ENCODE measurements at regions not wholly inside any gene's neighbourhood (a gene's known extent, or its start where the extent isn't known, plus 50 kb on each side); places are given as distances from the start of the nearest gene placed in this dataset.

DNA sequence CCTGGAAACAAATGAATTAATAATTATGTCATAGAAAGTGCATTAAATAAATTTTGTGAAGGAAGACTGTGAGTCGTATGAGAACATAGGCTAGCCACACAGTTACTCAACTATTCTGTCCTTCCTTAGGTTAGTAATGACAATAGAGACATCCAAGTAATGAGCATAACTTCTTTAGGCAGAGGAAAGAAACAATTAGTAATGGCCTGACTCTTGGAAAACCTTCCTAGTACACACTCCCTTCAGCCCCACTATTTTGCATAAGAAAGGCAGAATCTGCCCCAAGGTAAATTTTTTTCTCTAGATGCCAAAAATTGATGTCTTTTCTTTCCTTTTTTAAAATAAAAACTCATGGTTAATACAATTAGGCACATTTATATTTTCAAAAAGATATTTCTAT, 1619.0 kb upstream of the WWC1 start:
- Mint-ChIP-seq H3K36me3 (no peaks in the 10 kb centered on the region), H3K9me3 (peaks cover 2 to 14% (median 8%) of the 10 kb centered on the region in 7 donors), H3K27ac (no peak overlapping the region), H3K4me1 (no peaks in the 10 kb centered on the region), H3K27me3 (ENCODE audit: low read depth in 3 of 3) (peaks cover 0 to 2% (median 0%) of the 10 kb centered on the region in 3 donors), H3K4me3 (no peak overlapping the region)
- no peaks in the 10 kb centered on the region for H4K20me1 ChIP-seq (ENCODE audit: insufficient read depth, low read length)
- H3K4me3 ChIP-seq (replicated peaks in 1 of 3; ENCODE audit: low read depth in 2 of 3, low read length in 3 of 3), result no peak overlapping the region
- no CpG with 5 or more reads among the region's 1 CpG for WGBS (ENCODE audit: insufficient coverage)
- no peak overlapping the region for H2AFZ ChIP-seq (ENCODE audit: insufficient read depth, low read depth, low read length, poor library complexity, severe bottlenecking)
- H3K27me3 ChIP-seq (ENCODE audit: control insufficient read depth in 2 of 2, insufficient read depth in 2 of 2, low read length in 2 of 2), result no peaks in the 10 kb centered on the region
- H3K79me2 ChIP-seq (ENCODE audit: insufficient read depth, low read length), result no peaks in the 10 kb centered on the region
- no peak for DNase-seq
- no peak overlapping the region for H3K4me2 ChIP-seq (replicated peaks; ENCODE audit: extremely low read depth, low read length, poor library complexity, severe bottlenecking)
- peaks cover 12% of the 10 kb centered on the region in 2 donors for H3K9me3 ChIP-seq (replicated peaks in 1 of 2; ENCODE audit: control insufficient read depth in 1 of 2, insufficient read depth in 1 of 2, low read length in 2 of 2)
- H3K36me3 ChIP-seq (replicated peaks in 1 of 2; ENCODE audit: control insufficient read depth in 1 of 2, insufficient read depth in 2 of 2, low read length in 2 of 2), result no peaks in the 10 kb centered on the region
- intact Hi-C loops (cut with micrococcal nuclease), result no loop called here
- TF ChIP-seq, protein P1, sequence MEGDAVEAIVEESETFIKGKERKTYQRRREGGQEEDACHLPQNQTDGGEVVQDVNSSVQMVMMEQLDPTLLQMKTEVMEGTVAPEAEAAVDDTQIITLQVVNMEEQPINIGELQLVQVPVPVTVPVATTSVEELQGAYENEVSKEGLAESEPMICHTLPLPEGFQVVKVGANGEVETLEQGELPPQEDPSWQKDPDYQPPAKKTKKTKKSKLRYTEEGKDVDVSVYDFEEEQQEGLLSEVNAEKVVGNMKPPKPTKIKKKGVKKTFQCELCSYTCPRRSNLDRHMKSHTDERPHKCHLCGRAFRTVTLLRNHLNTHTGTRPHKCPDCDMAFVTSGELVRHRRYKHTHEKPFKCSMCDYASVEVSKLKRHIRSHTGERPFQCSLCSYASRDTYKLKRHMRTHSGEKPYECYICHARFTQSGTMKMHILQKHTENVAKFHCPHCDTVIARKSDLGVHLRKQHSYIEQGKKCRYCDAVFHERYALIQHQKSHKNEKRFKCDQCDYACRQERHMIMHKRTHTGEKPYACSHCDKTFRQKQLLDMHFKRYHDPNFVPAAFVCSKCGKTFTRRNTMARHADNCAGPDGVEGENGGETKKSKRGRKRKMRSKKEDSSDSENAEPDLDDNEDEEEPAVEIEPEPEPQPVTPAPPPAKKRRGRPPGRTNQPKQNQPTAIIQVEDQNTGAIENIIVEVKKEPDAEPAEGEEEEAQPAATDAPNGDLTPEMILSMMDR (IDR thresholded peaks at IDR 0.05), result no peak
- H3K9ac ChIP-seq (ENCODE audit: insufficient read depth, low read length, poor library complexity, severe bottlenecking), result no peak overlapping the region
- H3K27ac ChIP-seq (ENCODE audit: low read depth in 1 of 2, low read length in 2 of 2), result no peak overlapping the region
- no peaks in the 10 kb centered on the region for H3K4me1 ChIP-seq (ENCODE audit: control insufficient read depth in 1 of 2, insufficient read depth in 2 of 2, low read length in 2 of 2)

DNA sequence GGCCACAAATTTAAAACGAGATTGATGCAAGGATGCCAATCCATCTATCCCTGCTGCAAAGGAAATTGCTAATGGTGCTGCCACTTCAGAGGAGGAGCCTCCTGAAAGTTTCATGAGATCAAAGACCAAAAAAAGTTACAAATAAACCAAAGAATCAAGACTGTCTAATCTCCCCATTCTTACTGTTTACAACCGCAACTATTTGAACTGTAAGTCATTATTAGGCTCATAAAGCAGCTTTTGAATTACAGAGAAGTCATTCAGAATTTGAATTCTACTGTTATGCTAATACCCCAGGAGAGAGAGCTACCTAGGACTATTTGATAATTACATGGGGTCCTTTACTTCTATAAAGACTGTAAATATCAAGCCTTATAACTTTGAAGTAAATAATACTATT, 1613.6 kb upstream of the WWC1 start:
- Mint-ChIP-seq H3K36me3 (no peaks in the 10 kb centered on the region), H3K4me3 (no peak overlapping the region), H3K4me1 (no peaks in the 10 kb centered on the region), H3K9me3 (peaks cover 5 to 19% (median 11%) of the 10 kb centered on the region in 7 donors), H3K27ac (no peak overlapping the region), H3K27me3 (ENCODE audit: low read depth in 3 of 3) (peaks cover 0 to 2% (median 1%) of the 10 kb centered on the region in 3 donors)
- Histone ChIP-seq H3K27me3 (ENCODE audit: control insufficient read depth in 2 of 2, insufficient read depth in 2 of 2, low read length in 2 of 2) (no peaks in the 10 kb centered on the region), H4K20me1 (ENCODE audit: insufficient read depth, low read length) (no peaks in the 10 kb centered on the region), H3K36me3 (replicated peaks in 1 of 2; ENCODE audit: control insufficient read depth in 1 of 2, insufficient read depth in 2 of 2, low read length in 2 of 2) (no peaks in the 10 kb centered on the region), H3K79me2 (ENCODE audit: insufficient read depth, low read length) (no peaks in the 10 kb centered on the region), H3K9ac (ENCODE audit: insufficient read depth, low read length, poor library complexity, severe bottlenecking) (no peak overlapping the region), H3K27ac (ENCODE audit: low read depth in 1 of 2, low read length in 2 of 2) (no peak overlapping the region), H3K9me3 (replicated peaks in 1 of 2; ENCODE audit: control insufficient read depth in 1 of 2, insufficient read depth in 1 of 2, low read length in 2 of 2) (peaks cover 8 to 13% of the 10 kb centered on the region in 2 donors), H3K4me2 (replicated peaks; ENCODE audit: extremely low read depth, low read length, poor library complexity, severe bottlenecking) (no peak overlapping the region), H3K4me1 (ENCODE audit: control insufficient read depth in 1 of 2, insufficient read depth in 2 of 2, low read length in 2 of 2) (no peaks in the 10 kb centered on the region), H2AFZ (ENCODE audit: insufficient read depth, low read depth, low read length, poor library complexity, severe bottlenecking) (no peak overlapping the region), H3K4me3 (replicated peaks in 1 of 3; ENCODE audit: low read depth in 2 of 3, low read length in 3 of 3) (no peak overlapping the region)
- WGBS (ENCODE audit: insufficient coverage), result 29% methylated on average over 1 of the region's 2 CpGs
- DNase-seq, result no peak
- intact Hi-C loops (cut with micrococcal nuclease), result no loop called here
- TF ChIP-seq, protein P1 (IDR thresholded peaks at IDR 0.05), result no peak

Data from CD14-positive monocyte (primary cell).